Heart left ventricle (tissue), 16 donors: ENCODE measurements at regions not wholly inside any gene's neighbourhood (a gene's known extent, or its start where the extent isn't known, plus 50 kb on each side); places are given as distances from the start of the nearest gene placed in this dataset.

Source experiments
- ATAC-seq, 4 donors: fragments of 200-7000 bp; cut with Tn5 transposase; one replicate each; pipeline ENCODE4 v1.9.1; 2020 to 2022; ENCODE audit warnings: moderate library complexity in 4 of 4, mild to moderate bottlenecking in 3 of 4, moderate number of reproducible peaks in 1 of 4
- DNase-seq, 5 donors: peaks; one replicate each; pipeline ENCODE4 v3.0.0-alpha.2; 2020
- H3K27ac ChIP-seq, 12 donors: fragments of 200-600 bp; sonication (generic) in 4 of 12; one replicate each; pipeline versions ENCODE4 v1.5.0 to v1.8.0; 2016 to 2022; ENCODE audit warnings: mild to moderate bottlenecking in 2 of 12
- H3K27me3 ChIP-seq, 9 donors: fragments of 200-600 bp; sonication (generic) in 2 of 9; one replicate each; pipeline versions ENCODE4 v1.5.1 to v1.8.0; 2016 to 2022; ENCODE audit warnings: mild to moderate bottlenecking in 3 of 9
- H3K36me3 ChIP-seq, 9 donors: fragments of 200-600 bp; sonication (generic) in 2 of 9; one replicate each; pipeline versions ENCODE4 v1.5.0 to v1.8.0; 2018 to 2022; ENCODE audit warnings: mild to moderate bottlenecking in 2 of 9
- H3K4me1 ChIP-seq, 12 donors: fragments of 200-600 bp; sonication (generic) in 4 of 12; one replicate each; pipeline versions ENCODE4 v1.5.0 to v1.8.0; 2016 to 2022; ENCODE audit warnings: mild to moderate bottlenecking in 3 of 12
- H3K4me3 ChIP-seq, 12 donors: fragments of 200-600 bp; sonication (generic) in 4 of 12; one replicate each; pipeline versions ENCODE4 v1.5.0 to v1.8.0; 2017 to 2022; ENCODE audit warnings: mild to moderate bottlenecking in 9 of 12, moderate library complexity in 4 of 12
- H3K9me3 ChIP-seq, 12 donors: fragments of 200-600 bp; sonication (generic) in 4 of 12; one replicate each; pipeline versions ENCODE4 v1.5.0 to v1.8.0; 2016 to 2022; ENCODE audit warnings: mild to moderate bottlenecking in 1 of 12
- POLR2A ChIP-seq, 2 donors: fragments of 450-650 bp; IDR thresholded peaks; one replicate each; pipeline ENCODE4 v1.6.1; 2017; ENCODE audit warnings: antibody characterized with exemption in 2 of 2, mild to moderate bottlenecking in 2 of 2, moderate library complexity in 2 of 2
- WGBS, 4 donors: extraction: QIAGEN DNeasy Blood & Tissue Kit in 2 of 4; methylation state at CpG; one replicate each; pipeline versions ENCODE4 v1.1.5 to v1.1.7; 2013 to 2018; 5-methylcytosine and 5-hydroxymethylcytosine counted together
- intact Hi-C, 10 donors: fragments of 100-400 bp; cut with DNase I; formaldehyde crosslinking; loops; one replicate each; pipeline versions ENCODE4 v1.11.1 to v1.14.2; 2022
- TF ChIP-seq, protein P1 (sequence below), 12 donors: fragments of 200-600 bp; sonication (generic) in 4 of 12; IDR thresholded peaks; one replicate each; pipeline versions ENCODE4 v1.5.0 to v1.8.0; 2018 to 2022; ENCODE audit warnings: antibody characterized with exemption in 12 of 12, mild to moderate bottlenecking in 5 of 12
- donor health status: ischemic (EF 13 %, LVEDD 7.1; RV severe dilation, severe dysfunction).
- donor health status: healthy with polysubstance abuse.
- donor health status: DM: no; HTN: yes; CAD: no.
- donor health status: DM: no; HTN: no; CAD: no.
- donor health status: ischemic (EF 25% LVEDD 6.9; RV normal size, moderate dysfunction).
- donor health status: ischemic (EF 25% LVEDD 5.7; RV mildly dilated, moderate dysfunction).
- donor health status: healthy.
- donor health status: DM: yes; HTN: yes; CAD: no.
- donor health status: ischemic (EF 35%, LVEDD 5.7; RV mildly dilated, moderate dysfunction).
- donor health status: nonischemic (EF 11% LVEDD 7.7; RV severe dilation, severe dysfunction).
- donor health status: DM: yes; HTN: yes; CAD: no.
- donor health status: PGD.
- donor health status: ischemic (EF 29% LVEDD 5.4; RV normal size, mild dysfunction).
- donor health status: nonischemic (EF 23%, LVEDD 6.1; RV moderate dilation, normal function).

DNA sequence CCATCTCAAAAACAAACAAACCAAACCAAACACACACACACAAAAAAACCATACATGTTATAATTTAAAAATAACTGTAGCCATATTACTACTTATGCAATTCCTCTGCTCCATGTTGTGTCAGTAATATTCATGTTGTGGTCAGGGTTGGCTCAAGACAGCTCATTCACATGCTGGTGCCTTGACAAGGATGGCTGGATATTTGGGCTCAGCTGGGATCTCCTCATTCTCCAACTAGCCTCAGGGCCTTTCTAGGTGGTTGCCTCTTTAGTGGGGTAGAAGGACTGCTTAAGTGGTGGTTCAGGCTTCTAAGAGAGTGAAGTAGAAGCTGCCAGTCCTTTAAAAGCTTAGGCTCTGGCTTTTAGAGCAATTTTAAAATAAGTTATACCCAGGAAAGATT is 189.3 kb downstream of the ADRA2A start:
- Histone ChIP-seq H3K4me3 (no peak overlapping the region), H3K4me1 (no peaks in the 10 kb centered on the region), H3K9me3 (peaks cover 0 to 4% (median 0%) of the 10 kb centered on the region in 12 donors), H3K27me3 (peaks cover 0 to 12% (median 0%) of the 10 kb centered on the region in 9 donors), H3K36me3 (no peaks in the 10 kb centered on the region), H3K27ac (no peak overlapping the region)
- TF ChIP-seq, protein P1, sequence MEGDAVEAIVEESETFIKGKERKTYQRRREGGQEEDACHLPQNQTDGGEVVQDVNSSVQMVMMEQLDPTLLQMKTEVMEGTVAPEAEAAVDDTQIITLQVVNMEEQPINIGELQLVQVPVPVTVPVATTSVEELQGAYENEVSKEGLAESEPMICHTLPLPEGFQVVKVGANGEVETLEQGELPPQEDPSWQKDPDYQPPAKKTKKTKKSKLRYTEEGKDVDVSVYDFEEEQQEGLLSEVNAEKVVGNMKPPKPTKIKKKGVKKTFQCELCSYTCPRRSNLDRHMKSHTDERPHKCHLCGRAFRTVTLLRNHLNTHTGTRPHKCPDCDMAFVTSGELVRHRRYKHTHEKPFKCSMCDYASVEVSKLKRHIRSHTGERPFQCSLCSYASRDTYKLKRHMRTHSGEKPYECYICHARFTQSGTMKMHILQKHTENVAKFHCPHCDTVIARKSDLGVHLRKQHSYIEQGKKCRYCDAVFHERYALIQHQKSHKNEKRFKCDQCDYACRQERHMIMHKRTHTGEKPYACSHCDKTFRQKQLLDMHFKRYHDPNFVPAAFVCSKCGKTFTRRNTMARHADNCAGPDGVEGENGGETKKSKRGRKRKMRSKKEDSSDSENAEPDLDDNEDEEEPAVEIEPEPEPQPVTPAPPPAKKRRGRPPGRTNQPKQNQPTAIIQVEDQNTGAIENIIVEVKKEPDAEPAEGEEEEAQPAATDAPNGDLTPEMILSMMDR (IDR thresholded peaks at IDR 0.05): no peak
- TF ChIP-seq POLR2A (IDR thresholded peaks at IDR 0.05): no peak
- intact Hi-C loops: no loop called here
- DNase-seq (no peak), ATAC-seq (no peak)

DNA sequence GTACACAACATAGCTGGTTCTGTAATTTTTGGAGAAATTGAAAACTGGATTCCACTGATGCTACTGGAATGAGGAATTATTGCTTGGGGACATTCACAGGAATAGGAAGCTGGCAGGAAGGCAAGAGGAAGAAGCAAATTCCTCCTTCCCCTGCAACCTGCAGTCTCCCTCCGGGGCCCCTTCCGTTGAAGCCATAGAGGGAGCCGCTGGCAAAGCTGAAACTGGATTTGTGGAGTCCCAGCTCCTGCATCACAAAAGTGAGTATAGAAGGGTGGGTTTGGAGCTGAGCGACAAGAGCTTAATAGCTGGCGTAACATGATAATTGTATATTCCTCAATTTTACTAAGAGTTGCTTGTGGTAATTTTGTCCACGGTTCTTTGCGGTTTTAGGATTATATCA is 190.8 kb downstream of the ADRA2A start:
- no peak overlapping the region for H3K27ac ChIP-seq
- intact Hi-C loops: no loop called here
- no peaks in the 10 kb centered on the region for H3K36me3 ChIP-seq
- peaks cover 0 to 4% (median 0%) of the 10 kb centered on the region in 12 donors for H3K9me3 ChIP-seq
- no peak overlapping the region for H3K4me3 ChIP-seq
- H3K27me3 ChIP-seq: peaks cover 0 to 12% (median 0%) of the 10 kb centered on the region in 9 donors
- ATAC-seq: no peak
- TF ChIP-seq, protein P1 (IDR thresholded peaks at IDR 0.05): no peak
- no peaks in the 10 kb centered on the region for H3K4me1 ChIP-seq
- WGBS, 4 donors: 55 to 62% (median 60%) methylated on average over 7 of the region's 7 CpGs
- DNase-seq: no peak

DNA sequence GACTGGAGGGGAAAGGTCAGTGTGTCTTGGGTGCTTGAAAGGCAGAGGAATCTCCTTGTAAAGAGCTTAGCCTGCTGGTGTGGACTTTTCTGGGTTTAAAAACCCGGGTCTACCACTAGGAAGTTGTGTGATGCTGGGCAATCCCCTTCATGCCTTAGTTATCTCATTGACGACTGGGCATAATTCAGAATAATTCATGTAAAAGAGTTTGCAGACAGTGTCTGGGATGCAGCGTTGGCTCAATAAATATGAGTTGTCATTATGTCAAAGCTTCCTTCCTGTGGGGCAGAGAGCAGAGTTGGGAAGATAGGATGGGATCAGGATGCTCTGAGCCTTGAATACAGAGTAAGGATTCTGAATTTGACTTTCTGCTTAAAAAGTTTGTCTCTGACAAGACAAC is 196.4 kb downstream of the ADRA2A start:
- intact Hi-C loops: no loop called here
- no peaks in the 10 kb centered on the region for H3K36me3 ChIP-seq
- ATAC-seq (no peak), DNase-seq (no peak)
- H3K27me3 ChIP-seq: peaks cover 0 to 12% (median 0%) of the 10 kb centered on the region in 9 donors
- no peaks in the 10 kb centered on the region for H3K4me1 ChIP-seq
- TF ChIP-seq, protein P1 (IDR thresholded peaks at IDR 0.05): no peak
- no peak for TF ChIP-seq POLR2A (IDR thresholded peaks at IDR 0.05)
- H3K4me3 ChIP-seq: no peak overlapping the region
- no peak overlapping the region for H3K27ac ChIP-seq
- no peaks in the 10 kb centered on the region for H3K9me3 ChIP-seq
- 46 to 54% (median 51%) methylated on average over 3 of the region's 3 CpGs for WGBS, 4 donors

DNA sequence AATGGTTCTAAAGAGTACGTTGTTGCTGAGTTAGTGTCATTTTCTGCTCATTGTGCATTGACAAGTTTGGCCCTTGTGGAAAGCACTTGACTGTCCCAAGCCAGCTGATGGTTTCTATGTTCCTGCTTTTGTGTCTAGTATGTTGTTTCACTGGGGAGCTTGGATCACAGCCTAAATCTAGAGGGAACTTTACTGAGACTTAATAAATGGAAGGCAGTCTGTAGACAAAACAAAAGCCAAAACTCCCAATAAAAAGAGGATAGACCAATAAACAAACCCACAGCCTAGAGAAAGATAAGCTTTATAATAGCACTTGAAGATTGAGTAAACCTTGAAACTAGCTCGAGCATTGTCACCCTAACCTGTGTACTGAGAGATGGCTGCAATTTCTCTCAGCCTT is 196.8 kb downstream of the ADRA2A start:
- Histone ChIP-seq H3K4me3 (no peak overlapping the region), H3K27me3 (peaks cover 0 to 9% (median 0%) of the 10 kb centered on the region in 9 donors), H3K4me1 (no peaks in the 10 kb centered on the region), H3K27ac (no peak overlapping the region), H3K36me3 (no peaks in the 10 kb centered on the region), H3K9me3 (no peaks in the 10 kb centered on the region)
- ATAC-seq: no peak
- no peak for DNase-seq
- TF ChIP-seq, protein P1 (IDR thresholded peaks at IDR 0.05): no peak
- TF ChIP-seq POLR2A (IDR thresholded peaks at IDR 0.05): no peak
- intact Hi-C loops: no loop called here
- 68 to 82% (median 74%) methylated on average over 2 of the region's 2 CpGs for WGBS, 4 donors
